ENCODE measurements at regions not wholly inside any gene's neighbourhood (a gene's known extent, or its start where the extent isn't known, plus 50 kb on each side); places are given as distances from the start of the nearest gene placed in this dataset.
"Not testable (repeated sequence)": the region's sequence is repeated elsewhere in the genome, so short reads cannot be mapped to it uniquely, and the experiment has no call there.

DNA sequence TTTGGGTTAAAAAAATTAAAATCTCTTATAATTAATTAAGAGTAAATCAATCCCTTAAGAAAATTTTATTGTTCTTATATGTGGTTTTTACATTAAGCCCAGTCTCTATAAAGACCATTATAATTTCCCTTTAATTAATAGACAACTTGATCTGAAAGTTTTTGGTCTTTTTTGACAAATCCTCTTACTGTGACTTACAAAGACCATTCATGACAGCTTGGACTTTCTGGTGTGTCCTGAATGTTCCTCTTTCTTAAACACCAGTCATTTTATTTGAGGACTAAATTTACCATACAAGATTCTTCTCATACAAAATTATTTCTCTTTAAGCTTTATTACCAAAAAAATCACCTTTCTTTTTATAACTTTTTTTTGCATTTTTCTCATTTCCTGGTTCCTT, 368.3 kb downstream of the ADGRD1 start:
- DNase-seq = peak in 1 of 2 experiments; percentile 5

DNA sequence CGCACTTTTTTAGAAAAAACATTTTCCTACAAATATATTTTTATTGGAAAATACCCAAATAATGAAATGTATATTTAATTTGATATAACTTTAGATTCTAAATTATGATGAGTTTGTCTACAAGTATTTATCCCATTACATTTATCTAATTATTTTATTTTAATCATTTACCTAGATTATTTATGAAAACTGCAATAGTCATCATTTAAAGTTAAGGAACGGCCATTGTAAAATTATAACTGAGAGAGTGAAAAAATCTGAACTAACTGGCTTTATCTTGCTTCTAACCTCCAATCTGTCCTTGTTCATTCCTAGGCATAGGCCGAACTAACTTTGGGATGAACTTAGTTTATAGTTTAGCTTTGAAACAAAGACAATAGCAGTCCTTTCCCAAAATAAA, 368.8 kb downstream of the ADGRD1 start:
- DNase-seq = not testable (repeated sequence)

DNA sequence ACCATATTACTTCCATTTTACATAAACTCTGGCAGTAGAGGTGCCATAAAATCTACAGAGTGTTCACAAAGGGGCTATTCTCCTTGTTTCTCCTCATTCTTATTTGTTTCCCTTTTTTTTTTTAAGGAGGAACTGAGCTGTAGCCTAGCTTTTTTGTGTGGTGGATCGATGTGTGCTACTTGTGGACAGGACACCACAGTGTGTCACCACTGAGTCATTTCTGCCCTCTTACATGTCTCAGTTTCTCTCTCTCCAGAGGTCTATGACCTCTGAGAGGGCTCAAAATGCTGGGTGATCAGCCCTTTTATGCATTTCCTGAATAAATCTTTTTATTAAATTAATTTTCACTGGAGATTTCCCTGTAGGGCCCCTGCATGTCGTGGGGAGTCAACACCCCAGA, 370.2 kb downstream of the ADGRD1 start:
- DNase-seq = no peak

DNA sequence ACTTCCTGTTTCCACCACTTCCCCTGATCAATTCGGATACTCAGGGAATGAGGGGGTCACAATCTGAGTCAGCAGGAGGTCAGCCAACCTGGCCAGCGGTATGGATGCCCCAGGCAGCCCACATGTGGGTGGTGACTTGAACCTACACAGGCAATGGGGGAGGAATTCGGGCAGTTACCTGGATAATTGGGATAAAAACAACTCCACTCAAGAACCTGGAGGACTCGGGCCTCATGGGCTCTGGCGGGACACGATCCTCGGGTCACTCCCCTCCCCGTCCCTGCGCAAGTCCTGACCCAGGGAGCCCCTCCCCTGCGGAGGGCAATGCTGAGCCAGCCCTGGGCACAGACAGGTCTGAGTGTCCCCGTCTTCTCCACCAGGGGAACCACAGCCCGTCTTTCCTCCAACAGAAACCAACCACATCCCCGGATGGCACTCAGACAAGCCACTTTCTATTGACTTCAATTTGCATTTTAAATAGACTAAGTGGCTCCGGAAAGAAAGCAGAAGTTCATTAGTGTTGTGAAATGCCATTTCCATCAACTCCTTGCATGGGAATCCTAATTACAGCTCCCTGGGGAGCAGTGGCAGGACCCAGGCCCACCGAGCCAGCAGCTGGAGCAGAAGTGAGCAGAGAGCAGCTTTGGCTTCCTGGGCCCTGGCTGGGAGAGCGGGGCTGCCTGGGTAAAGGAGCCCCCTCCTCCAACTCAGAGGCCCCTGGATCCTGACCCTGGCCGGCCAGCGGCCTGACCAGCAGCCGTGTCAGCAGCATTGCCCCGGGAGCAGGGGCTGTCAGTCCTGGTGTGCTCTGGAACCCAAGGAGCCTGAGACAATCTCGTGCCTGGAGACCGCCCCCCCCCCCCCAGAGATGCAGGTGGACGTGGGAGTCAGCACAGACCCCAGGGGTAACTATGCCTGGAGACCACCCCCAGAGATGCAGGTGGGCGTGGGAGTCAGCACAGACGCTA, 374.1 kb downstream of the ADGRD1 start:
- no peak for DNase-seq

DNA sequence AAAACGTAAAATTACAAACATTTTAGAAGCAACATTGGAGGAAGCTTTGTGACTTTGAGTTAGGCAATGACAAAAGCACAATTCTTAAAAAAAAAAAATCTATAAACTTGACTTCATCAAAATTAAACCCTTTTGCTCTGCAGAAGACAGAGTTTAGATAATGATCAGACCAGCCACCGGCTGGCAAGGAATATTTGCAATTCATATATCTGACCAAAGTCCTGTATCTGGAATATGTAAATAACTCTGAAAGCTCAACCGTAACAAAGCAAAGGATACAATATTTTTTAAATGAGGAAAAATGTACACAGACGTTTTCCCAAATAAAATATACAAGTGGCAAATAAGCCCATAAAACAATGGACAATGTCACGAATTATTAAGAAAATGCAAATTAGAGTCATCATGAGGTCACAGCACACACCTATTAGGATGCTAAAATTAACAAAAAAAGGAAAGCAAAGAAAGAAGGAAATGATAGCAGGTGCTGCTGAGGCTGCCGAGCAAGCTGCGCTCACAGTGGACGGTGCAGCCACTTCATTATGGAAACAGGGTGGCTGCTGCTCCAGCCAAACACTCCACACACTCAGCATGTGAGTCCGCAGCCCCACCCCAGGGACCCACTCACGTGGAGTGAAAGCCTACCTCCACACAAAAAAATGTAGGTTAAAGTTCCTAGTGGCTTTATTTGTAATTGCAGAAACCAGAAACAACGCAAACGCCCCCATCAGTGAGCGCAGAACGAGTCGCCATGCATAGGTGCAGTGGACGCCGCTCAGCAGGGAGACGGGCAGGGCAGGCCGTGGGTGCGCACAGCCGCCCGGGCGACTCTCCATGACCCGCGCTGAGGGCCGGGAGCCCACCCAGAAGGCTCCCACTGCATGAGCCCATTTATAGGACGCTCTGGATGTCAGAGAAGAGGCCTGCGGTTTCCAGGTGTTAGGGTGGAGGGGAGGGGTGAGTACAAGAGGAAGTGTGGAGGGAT, 375.4 kb downstream of the ADGRD1 start:
- not testable (repeated sequence) for DNase-seq

DNA sequence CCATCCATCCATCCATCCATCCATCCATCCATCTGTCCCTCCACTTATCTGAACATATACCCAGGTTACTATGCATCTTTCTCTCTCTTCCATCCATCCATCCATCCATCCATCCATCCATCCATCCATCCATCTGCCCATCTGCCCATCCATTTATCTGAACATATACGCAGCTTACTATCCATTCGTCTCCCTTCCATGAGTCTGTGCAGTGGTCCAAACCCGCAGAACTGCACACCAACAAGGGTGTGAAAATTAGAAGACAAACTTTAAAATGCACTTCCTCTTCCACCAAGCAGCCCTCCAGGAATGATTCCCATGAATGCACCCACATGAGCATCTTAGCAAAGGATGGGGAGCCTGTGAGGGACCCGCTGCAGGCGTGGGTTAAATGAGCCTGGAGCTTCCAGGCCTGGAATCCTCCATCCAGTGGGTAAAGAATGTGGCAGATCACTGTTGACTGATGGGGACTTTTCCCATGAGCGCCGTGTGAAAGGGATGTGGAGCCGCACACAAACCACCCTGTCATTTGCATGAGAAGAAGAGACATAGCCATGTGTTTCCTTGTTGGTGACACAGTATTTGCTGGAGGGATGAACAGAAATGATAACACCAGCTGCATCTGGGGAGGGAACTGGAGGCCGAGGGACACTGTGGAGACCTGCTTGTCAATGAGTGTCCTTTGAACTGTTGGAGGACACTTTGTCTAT, 376.6 kb downstream of the ADGRD1 start:
- DNase-seq = no peak

DNA sequence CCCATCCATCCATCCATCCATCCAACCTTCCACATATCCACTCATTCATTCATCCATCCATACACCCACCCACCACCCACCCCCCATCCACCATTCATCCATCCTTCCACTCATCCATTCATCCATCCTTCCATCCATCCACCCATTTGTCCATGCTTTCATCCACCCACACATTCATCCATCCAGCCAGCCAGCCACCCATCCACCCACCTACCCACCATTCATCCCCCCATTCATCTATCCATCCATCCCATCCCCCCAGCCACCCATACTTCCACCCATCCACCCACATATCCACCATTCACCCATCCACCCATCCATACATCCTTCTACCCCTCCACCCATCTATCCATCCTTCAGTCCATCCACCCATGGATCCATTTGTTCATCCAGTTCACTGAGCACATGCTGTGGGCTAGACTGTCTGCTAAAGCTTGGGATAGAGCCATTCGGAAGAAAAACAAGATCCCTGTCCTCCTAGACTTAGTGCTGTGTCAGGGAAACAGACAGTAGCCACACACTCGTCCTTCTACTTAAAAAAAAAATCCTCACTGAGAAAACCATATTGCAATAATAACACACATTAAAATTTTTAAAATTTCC, 377.5 kb downstream of the ADGRD1 start:
- DNase-seq = no peak

DNA sequence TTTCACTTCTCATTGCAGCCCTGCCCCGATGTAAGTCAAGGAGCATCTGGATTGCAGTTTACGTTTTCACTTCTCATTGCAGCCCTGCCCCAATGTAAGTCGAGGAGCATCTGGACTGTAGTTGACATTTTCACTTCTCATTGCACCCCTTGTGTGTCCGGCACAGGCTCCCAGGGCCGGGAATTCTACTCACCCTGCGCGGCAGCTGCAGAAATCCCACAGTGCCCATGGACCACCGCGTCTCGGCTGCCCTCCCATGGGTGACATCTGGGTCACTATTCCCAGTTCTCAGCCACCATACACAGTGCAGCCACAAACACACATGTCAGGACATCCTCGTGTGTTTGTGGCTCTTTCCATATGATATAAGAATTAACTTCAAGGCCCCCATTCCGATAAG, 378.5 kb downstream of the ADGRD1 start:
- no peak for DNase-seq

DNA sequence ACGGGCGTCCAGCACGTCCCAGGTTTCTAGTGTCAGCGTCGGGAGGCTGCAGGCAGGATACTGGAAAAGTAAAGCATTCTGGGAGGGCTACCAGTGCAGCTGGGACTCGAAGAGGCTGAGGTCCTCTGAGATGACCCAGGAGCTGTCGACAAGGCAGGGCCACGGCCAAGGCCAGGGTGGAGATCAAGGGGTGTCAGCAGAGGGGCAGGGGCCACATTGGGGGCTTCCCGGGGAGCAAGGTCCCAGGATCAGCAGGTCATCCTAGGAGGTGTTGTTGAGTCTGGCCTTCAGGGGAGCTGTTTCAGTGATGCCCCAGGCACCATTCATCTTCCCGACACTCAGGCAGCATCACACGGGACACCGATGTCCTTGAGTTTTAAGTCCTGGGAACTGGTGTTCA, 377.8 kb upstream of the SFSWAP start:
- DNase-seq = no peak

DNA sequence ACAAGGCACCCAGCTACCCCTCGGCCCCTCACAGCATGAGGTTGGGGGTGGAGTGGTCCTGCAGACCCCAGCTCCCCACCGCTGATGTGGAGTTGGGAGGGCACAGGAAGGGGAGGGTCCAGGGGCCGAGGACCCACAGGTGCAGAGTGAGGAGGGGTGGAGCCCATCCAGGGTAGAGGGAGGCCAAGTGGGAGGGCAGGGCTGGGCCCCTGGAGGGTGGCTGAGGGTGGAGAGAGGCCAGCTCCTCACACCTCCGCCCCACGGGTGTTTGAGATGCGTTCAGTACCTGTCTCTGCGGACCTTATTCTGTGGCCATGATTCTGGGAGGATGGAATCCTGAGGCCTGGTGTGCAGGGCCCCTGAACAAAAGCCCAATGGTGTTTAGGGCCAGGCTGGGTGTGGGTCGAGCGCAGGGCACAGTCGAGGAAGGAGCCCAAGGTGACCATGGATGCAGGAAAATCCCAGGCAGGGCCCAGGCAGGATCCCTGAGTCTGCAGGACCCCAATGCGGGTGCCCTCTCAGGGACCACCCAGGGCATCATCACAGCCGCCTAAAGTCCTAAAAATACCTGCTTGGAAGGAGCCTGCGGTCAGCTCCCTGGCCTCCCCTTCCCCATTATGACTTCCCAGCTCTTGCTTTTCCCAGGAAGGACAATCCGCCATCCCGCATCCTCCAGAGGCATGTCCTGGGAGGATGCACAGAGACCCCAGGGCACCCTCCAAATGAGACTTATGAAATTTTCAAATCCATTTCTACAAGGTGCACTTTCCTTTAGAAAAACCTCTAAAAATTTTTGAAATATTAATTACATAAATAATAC, 377.1 kb upstream of the SFSWAP start:
- DNase-seq = no peak

DNA sequence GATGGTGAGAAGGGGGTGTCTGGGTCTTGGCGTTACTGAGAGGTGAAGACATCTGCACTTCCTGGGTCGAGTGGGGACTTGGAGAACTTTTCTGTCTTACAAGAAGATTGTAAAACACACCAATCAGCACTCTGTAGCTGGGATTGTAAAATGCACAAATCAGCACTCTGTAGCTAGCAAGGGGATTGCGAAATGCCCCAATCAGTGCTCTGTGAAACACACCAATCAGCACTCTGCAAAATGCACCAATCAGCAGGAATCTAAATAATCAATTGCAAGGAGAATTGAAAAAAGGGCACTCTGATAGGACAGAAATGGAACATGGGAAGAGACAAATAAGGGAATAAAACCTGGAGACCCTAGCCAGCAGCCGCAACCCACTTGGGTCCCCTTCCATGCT, 376.1 kb upstream of the SFSWAP start:
- no peak for DNase-seq

DNA sequence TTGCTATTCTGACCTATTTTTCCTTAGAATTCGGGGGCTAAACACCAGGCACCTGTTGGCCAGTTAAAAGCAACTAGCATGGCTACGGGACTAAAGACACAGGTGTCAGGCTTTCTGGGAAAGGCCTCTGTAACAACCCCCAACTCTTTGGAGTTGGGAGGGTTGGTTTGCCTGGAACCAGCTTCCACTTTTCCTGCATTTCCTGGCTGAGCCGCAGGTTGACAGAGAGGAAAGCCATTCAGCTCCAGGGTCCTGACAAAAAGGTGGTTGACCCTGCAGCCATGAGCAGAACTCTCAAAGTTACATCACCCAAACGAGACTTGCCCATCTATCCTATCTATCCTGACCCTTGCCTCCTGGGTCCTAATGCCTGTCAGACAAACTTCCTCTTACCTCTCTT, 375.4 kb upstream of the SFSWAP start:
- DNase-seq = no peak

DNA sequence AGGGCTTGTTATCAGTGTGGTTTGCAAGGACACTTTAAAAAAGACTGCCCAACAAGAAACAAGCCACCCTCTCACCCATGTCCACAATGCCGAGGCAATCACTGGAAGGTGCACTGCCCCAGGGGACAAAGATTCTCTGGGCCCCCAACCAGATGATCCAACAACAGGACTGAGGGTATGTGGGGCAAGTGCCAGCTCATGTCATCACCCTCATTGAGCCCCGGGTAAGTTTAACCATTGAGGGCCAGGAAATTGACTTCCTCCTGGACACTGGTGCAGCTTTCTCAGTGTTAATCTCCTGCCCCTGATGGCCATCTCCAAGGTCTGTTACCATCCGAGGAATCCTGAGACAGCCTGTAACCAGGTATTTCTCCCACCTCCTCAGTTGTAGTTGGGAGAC, 373.0 kb upstream of the SFSWAP start:
- not testable (repeated sequence) for DNase-seq

DNA sequence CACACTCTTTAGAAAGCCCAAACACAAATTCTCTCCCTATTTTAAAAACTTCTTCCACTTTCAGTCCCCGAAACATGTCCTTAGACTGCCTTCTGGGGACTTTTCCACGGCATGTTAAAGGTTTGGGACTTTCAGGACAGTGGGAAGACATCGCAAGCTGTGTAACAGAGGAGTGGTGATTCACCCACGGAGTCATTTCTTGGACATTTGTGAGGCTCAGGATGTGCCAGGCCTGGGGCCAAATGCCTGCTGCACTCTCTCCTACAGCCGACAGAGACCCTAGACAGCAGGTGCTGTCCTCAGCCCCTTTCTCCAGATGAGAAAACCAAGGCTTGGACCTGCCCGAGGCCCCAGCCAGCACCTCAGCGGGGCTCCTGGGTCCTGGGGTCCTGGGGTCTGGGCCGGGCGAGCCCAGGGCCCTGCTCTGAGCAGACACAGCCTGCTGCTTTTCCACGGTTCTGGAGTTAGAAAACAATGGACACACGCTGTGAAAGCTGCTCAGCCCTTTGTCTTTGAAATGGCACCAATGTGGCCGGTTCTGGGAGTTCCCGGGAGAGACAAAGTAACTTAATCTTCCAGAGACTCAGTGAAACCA, 370.2 kb upstream of the SFSWAP start:
- no peak for DNase-seq

DNA sequence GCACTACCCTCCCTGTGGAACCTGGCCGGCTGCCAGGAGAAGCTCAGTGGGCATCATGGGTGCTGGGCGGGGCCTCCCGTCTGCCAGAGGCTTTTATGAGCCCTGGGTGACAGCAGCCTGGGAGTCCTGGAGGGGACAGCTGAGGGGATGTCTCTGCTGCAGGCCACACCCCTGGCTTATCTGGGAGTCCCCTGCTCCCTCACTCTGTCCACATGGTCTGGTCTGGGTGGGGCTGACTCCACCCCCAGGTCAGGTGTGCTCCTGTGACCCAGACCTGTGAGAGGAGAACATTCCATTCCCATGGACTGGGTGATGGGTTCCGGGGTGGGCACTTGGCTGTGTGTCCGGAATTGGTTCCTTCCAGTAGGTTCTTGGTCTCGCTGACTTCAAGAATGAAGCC, 369.3 kb upstream of the SFSWAP start:
- DNase-seq = not testable (repeated sequence)

DNA sequence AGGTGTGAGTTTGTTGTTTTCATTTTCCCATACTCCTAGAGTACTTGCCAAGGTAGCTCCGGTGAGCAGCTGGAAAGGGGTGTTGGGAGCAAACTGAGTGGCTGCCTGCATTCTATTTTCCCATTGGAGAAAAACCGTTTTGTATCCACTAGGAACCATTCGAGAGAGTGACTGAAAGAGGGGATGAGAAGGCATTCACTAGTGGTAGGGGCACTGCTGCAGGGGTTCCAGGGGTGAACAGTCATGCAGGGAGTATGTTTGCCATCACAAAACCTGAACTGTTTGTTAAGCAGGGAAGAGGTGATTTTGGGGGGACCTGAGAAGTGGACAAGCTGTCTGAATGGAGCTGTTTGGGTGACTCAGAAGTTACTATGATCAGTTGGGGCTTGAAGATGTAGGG, 367.5 kb upstream of the SFSWAP start:
- DNase-seq = not testable (repeated sequence)

DNA sequence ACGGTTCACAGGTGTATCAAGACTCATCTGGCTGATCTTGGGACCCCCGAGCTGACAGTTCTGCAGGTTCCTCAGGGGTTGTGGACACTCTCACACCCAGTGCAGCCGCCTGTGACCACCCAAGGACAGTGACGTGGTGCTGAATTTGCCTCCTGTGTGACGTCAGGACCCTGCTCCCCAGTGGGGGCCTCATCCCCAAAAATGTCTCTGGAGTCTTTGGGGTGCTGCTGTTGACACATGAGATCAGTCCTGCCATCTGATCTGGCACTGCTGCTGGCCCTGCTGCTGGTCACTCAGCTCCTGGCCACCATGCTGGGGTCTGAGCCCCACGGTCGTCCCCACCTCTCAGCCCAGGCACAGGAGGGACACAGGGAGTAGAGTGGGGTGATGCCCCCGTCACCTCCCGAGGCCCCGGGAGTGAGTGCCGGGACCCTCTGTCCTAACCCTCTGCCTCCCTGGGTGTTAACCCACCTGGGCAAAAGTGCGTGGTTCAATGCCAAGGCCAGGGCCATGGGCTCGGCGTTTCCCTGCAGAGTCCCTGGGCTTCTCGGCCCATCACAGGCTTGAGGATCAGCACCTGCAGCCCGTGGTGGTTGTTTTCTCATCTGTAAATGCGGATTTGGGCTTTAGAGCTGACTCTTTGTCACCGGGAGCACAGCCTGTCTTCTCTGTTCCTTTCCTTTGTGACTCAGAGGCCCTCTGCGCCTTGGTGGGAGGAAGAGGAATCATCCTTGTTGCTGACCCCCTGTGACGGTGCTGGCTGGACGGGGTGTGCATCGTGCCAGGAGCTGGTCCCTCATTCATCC, 366.0 kb upstream of the SFSWAP start:
- not testable (repeated sequence) for DNase-seq

DNA sequence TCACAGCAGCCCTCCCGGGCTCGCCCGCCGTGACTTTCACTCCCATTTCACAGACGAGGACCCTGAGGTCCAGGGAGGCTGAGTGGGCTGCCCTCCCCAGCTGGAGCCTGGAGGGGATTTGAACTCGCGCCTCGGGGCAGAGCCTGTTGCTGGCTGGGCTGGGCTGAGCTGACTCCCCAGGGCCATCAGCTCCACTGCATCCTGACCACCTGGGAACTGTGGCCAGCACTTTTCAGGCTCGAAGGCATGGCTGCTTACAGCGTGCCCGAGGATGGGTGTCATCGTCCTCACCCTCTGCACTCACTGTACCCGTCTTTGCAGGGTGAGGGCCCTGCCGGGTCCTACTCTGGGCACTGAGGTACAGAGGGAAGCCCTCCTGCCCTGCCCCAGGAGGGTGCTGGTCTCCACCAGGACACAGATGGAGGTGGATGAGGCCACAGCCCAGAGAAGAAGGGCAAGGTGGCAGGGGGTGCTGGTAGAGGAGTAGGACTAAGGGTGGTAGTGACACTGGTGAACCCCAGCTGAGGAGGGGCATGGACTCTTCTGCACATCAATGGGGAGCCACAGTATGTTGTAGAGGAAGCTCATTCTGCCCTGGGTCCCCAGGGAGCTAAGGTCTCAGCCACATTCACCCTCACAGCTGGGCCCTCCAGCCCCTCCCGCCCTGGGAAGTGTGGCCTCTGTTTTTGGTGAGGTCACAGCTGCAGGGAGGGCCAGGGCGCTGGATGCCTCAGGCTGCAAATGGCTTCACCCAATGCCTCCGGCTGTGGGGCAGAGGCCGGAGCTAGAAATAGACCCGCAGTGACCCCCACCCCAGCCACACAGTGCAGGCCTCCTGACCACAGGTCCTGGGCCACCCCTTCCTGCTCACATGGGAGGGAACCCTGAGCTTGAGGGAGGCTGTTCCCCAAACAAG, 365.1 kb upstream of the SFSWAP start:
- DNase-seq = no peak

All from Kasumi-1 (cell line).